ENCODE measurements at regions not wholly inside any gene's neighbourhood (a gene's known extent, or its start where the extent isn't known, plus 50 kb on each side); places are given as distances from the start of the nearest gene placed in this dataset.

DNA sequence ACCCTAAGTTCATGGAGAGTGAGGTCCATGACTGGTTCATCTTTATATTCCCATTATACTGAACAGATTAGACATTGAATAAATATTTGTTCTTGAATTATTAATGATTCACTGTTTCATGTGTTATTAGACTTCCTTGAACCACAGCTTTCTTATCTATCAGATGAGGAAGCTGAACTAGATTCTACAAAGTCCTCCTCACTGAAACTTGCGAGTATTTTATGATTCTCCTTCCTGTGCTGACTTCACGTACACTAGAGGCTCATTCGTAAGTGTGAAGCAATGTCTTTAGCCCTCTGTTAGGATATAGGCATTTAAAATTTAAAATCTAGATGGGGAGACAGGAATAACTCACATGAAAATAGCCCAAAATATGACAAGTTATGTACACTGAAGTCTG, 95.6 kb upstream of the IRF2BP2 start:
- no peak overlapping the region for H3K4me3 Mint-ChIP-seq
- Histone ChIP-seq H4K91ac (ENCODE audit: insufficient read length, low read depth, low read length) (no peak overlapping the region), H3K79me1 (ENCODE audit: insufficient read depth, low read depth, low read length, poor library complexity, severe bottlenecking) (no peaks in the 10 kb centered on the region), H2BK15ac (ENCODE audit: low read depth, low read length) (no peak overlapping the region), H3K27me3 (ENCODE audit: insufficient read depth, low read length) (no peaks in the 10 kb centered on the region), H4K5ac (ENCODE audit: insufficient read length, low read depth, low read length) (no peak overlapping the region), H2AK5ac (ENCODE audit: insufficient read length, low read length) (no peak overlapping the region), H3K23ac (ENCODE audit: insufficient read length, low read depth, low read length) (no peak overlapping the region), H3K9me3 (ENCODE audit: control insufficient read depth, low read depth, low read length) (no peaks in the 10 kb centered on the region), H2BK20ac (ENCODE audit: low read depth, low read length, poor library complexity, severe bottlenecking) (no peak overlapping the region), H4K20me1 (ENCODE audit: control insufficient read depth, insufficient read depth, insufficient read length) (no peaks in the 10 kb centered on the region), H3K79me2 (ENCODE audit: insufficient read depth, low read length) (no peaks in the 10 kb centered on the region), H2AFZ (ENCODE audit: low read length) (no peak overlapping the region), H2BK5ac (ENCODE audit: insufficient read length, low read length) (no peak overlapping the region), H2BK120ac (ENCODE audit: low read depth, low read length, poor library complexity, severe bottlenecking) (no peak overlapping the region), H3K9ac (ENCODE audit: extremely low read depth, insufficient read length, low read length) (no peak overlapping the region), H3K4me1 (ENCODE audit: insufficient read depth, low read length) (no peaks in the 10 kb centered on the region), H3K23me2 (ENCODE audit: insufficient read length, low read depth, low read length, poor library complexity, severe bottlenecking) (no peaks in the 10 kb centered on the region), H3T11ph (ENCODE audit: low read length) (no peak overlapping the region), H3K4me2 (ENCODE audit: insufficient read depth, insufficient read length, low read length) (no peak overlapping the region), H3K4ac (ENCODE audit: low read depth, low read length) (no peak overlapping the region), H3K14ac (ENCODE audit: insufficient read depth, low read length) (no peak overlapping the region), H2BK12ac (ENCODE audit: insufficient read length, low read depth, low read length) (no peak overlapping the region), H3K18ac (ENCODE audit: insufficient read length, low read depth, low read length) (no peak overlapping the region), H3K56ac (ENCODE audit: insufficient read length, low read depth, low read length) (no peak overlapping the region), H4K8ac (replicated peaks; ENCODE audit: insufficient read length, low read depth, low read length) (no peak overlapping the region), H3K27ac (ENCODE audit: insufficient read length, low read depth, low read length) (no peak overlapping the region)
- WGBS (ENCODE audit: extremely low coverage, insufficient read length, low lambda C conversion rate) = no CpG with 5 or more reads among the region's 3 CpGs
- H3K27ac Mint-ChIP-seq = no peak overlapping the region
- TF ChIP-seq, protein P1, sequence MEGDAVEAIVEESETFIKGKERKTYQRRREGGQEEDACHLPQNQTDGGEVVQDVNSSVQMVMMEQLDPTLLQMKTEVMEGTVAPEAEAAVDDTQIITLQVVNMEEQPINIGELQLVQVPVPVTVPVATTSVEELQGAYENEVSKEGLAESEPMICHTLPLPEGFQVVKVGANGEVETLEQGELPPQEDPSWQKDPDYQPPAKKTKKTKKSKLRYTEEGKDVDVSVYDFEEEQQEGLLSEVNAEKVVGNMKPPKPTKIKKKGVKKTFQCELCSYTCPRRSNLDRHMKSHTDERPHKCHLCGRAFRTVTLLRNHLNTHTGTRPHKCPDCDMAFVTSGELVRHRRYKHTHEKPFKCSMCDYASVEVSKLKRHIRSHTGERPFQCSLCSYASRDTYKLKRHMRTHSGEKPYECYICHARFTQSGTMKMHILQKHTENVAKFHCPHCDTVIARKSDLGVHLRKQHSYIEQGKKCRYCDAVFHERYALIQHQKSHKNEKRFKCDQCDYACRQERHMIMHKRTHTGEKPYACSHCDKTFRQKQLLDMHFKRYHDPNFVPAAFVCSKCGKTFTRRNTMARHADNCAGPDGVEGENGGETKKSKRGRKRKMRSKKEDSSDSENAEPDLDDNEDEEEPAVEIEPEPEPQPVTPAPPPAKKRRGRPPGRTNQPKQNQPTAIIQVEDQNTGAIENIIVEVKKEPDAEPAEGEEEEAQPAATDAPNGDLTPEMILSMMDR (conservative IDR thresholded peaks at IDR 0.05) = no peak
- no peaks in the 10 kb centered on the region for H3K36me3 Mint-ChIP-seq (ENCODE audit: insufficient read depth in 1 of 3, low read depth in 3 of 3)
- no peak for DNase-seq
- H3K27me3 Mint-ChIP-seq (ENCODE audit: low read depth) = peaks cover 13% of the 10 kb centered on the region
- no peaks in the 10 kb centered on the region for H3K4me1 Mint-ChIP-seq
- H3K9me3 Mint-ChIP-seq = no peaks in the 10 kb centered on the region

Data from H9 (cell line).